OCI-M1 (cell line): ENCODE measurements at regions not wholly inside any gene's neighbourhood (a gene's known extent, or its start where the extent isn't known, plus 50 kb on each side); places are given as distances from the start of the nearest gene placed in this dataset.
"Not testable (repeated sequence)": the region's sequence is repeated elsewhere in the genome, so short reads cannot be mapped to it uniquely, and the experiment has no call there.

ENCODE experiments used
- DNase-seq: peaks from one replicate; lab custom pipeline; 2025; lab: John Stamatoyannopoulos, UW

DNA sequence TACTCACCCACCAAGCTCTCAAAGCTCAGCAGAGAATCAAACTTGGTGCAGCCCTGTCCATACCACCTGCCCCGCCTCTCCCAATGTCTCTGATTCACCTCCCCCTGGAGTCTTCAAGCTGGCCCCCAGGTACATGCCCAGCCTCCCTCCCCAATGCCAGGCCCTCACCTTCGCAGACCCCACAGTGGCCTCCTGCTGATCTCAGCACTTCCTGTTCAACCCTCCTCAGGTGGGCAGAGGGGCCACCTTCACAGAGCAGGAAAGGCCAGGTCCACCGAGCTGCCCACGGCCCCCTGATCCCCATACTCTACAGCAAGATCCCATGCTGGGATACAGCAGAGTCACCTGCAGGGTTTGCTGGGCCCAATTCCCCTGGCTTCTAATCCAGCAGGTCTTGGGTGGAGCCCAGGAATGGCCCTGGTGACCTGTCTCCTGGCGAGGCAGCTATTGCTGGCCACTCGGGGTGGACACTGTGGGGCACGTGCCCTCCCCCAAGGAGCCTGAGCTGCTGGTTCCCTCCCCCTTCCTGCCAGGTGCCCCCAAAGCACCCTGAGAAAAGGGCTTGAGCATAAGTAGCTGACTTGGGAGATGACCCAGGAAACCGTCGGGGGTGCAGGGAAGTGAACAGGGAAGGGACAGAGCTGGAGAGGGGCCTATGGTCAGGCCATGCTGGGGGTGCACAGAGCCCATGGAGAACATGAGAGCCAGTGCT, 150.7 kb downstream of the BRD1 start:
- DNase-seq, result no peak

DNA sequence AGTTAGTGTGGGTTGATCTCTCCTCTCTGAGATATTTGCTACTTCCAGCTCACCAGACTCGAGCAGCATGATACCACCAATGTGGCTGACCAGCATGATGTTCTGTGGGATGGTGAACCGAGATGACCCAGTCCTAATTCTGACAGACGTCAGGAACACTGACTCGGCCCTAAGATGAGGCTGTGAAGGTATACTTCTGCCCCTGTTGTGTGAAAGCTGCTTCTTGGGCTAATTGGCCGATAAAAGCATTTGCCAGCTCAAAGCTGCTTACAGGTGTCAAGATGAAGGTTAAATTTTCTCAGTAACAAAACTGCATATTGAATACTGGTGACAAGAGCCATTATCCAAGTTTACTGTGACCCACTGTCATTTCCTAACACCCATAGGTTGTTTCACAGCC, 151.4 kb downstream of the BRD1 start:
- DNase-seq, result no peak

DNA sequence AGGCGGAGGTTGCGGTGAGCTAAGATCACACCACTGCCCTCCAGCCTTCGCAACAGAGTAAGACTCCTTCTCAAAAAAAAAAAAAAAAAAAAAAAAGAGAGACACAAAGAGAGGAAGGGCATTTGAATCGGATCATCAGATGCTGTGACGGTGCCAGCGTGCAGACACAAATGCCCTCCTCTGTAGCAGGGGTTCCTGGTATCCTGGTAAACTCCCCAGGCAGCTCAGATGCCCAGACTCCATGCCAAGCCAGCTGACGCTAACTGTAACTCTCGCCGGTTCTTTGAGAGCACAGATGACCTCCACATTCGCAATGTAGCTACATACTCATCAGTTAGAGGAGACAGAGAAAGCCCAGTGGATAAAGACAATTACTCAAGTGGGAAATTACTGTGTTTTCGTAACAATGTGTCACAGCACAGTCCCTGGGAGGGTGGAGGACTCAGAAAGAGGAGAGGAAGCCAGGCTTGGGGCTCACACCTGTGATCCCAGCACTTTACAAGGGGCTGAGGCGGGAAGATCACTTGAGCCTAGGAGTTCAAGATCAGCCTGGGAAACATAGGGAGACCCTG, 153.1 kb downstream of the BRD1 start:
- no peak for DNase-seq

DNA sequence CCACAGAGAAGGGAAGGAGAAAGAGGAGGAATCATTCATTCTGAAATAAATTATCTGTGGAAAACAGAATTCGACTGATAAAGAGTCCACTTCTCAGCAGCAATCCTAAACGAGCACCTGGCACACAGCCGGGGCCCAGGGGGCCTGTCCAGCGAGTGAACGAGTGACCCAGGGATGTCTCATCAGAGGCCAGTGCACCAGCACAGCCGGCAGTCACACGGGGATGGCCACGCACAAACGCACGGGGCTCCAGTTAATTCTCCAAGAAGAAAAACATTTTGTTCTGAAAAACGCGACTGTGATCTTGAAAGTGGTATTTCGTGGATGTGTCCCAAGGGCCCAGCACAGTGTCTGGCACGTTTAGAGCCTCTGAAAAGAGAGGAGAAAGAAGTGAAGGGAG, 154.6 kb downstream of the BRD1 start:
- no peak for DNase-seq

DNA sequence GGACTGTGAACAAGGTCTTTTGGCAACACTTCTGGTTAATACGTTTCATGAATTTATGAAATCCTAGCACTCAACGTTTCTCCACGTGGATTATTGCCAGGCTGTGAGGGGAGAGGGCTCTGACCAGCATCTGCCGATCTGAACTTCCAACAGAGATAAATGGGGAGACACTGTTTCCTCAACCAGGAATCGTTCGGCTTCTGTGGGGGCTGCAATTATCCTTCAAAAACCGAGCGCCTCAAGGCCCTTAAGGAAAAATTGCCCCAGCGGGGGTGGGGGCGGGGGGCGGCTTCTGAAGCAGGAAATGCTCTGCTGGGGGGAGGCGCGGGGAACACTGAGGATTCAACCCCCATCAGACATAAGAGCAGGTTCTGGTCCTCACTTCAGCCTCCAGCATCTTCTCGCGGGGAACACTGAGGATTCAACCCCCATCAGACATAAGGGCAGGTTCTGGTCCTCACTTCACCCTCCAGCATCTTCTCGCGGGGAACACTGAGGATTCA, 155.6 kb downstream of the BRD1 start:
- no peak for DNase-seq

DNA sequence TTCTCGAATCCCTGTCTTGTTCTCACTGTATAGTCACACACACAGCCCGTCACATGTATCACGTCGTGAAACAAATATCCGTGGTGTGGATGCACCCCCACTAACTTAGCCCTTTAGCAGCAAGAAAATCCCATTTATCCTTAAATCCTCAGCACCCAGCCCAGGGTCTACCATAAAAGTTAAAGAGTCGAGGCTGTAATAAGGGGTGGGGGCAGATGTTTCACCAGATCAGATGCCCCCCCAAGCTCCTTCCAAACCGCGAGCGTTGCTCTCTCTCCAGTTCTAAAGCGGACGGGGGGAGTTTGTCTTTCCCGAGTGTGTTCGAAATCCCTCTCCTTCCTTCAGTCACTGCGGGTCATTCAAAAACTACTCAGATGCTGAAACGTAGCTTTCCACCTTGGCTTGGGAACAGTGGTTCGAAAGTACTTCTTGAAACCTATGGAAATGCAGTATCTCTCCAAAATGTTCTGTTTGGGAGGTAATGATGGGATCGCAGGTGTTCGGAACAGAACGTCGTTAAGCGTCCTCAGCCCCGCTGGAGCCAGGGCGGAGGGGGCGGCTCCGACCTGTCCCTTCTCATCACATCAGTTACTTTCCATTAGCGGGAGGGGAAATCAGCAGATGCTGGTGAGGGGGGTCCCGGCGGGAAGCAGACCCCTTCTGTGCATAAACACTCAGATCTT, 156.2 kb downstream of the BRD1 start:
- DNase-seq, result no peak

DNA sequence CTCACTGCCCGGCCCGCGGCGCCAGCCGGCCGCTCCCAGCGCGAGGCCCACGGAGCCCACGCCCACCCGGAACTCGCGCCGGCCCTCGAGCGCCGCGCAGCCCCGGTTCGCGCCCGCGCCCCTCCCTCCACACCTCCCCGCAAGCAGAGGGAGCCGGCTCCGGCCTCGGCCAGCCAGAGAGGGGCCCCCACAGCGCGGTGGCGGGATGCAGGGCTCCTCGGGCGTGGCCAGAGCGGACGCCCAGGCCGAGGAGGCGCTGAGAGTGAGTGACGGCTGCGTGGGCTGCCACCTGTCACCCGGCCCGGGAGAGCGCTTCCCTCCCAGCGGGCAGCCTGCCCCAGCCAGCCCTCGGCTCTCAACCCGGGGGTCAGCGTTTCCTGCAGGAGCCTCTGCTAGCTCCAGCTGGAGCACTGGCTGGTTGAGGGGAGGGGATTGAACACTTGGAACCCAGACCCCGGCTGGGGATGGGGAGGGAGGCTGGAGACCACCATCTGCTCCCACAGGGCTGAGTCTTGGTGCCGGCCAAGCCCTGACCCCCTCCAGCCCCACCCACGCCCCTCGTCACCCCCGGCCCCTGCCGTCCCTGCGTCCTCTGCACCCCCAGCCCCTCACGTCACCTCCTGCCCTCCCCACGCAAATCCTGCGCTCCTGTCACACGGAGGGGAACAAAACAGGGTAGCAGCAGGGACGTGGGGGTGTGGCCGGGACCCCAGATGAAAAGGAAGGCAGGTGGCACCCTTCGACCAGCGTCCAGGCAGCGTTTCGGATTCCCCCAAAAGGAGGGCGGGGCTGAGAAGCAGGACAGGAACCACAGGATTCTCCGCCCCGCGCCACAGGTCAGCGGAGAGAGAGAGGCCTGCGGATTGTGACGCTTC, 157.0 kb downstream of the BRD1 start:
- no peak for DNase-seq

DNA sequence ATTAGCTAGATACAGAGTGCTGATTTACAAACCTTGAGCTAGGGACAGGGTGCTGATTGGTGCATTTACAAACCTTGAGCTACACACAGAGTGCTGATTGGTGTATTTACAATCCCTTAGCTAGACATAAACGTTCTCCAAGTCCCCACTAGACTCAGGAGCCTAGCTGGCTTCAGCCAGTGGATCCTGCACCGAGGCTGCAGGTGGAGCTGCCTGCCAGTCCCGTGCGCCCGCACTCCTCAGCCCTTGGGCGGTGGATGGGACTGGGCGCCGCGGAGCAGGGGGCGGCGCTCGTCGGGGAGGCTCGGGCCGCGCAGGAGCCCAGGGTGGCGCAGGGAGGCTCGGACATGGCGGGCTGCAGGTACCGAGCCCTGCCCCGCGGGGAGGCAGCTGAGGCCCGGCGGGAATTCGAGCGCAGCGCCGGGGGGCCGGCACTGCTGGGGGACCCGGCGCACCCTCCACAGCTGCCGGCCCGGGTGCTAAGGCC, 157.7 kb downstream of the BRD1 start:
- DNase-seq, result not testable (repeated sequence)

DNA sequence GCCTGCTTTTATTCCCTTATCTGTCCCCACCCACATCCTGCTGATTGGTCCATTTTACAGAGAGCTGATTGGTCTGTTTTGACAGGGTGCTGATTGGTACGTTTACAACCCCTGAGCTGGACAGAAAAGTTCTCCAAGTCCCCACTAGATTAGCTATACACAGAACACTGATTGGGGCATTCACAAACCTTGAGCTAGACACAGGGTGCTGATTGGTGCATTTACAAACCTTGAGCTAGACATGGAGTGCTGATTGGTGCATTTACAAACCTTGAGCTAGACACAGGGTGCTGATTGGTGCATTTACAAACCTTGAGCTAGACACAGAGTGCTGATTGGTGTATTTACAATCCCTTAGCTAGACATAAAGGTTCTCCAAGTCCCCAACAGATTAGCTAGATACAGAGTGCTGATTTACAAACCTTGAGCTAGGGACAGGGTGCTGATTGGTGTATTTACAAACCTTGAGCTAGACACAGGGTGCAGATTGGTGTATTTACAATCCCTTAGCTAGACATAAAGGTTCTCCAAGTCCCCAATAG, 158.2 kb downstream of the BRD1 start:
- DNase-seq, result not testable (repeated sequence)

DNA sequence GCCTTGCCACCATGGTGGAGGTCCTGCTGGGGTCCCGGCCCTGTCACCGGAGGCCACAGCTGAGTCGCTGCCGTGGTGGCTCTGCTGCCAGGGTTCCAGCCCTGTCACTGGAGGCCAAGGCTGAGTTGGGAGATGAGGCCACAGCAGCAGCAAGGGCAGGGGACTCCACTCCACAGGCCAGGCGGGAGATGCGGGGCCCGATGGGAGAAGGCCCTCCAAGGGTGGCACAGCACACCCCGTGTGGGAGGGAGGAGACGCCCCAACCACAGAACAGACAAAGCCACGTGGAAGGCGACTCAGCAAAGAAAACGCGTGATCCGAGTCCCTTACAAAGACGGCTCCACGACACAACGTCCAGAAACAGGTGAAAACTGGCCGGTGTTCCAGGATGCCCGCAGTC, 159.3 kb downstream of the BRD1 start:
- DNase-seq, result no peak

DNA sequence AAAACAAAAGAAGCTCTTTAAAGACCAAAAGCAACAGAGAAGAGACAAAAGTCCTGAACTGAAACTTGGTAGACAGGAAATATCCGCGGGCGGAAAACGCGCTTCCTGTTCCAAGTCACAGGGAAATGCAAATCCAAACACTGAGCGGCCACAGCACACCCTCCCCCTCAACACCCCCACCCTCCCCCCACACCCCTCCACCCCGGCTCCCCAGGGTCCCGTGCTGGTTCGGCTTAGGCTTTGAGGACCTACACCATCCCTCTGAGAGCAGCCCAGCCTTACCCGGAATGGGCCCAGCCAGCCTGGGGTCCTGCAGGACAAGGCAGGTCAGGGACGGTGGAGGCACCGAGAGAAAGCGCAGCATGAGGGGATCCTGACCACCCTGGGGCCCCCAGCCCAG, 160.4 kb downstream of the BRD1 start:
- no peak for DNase-seq

DNA sequence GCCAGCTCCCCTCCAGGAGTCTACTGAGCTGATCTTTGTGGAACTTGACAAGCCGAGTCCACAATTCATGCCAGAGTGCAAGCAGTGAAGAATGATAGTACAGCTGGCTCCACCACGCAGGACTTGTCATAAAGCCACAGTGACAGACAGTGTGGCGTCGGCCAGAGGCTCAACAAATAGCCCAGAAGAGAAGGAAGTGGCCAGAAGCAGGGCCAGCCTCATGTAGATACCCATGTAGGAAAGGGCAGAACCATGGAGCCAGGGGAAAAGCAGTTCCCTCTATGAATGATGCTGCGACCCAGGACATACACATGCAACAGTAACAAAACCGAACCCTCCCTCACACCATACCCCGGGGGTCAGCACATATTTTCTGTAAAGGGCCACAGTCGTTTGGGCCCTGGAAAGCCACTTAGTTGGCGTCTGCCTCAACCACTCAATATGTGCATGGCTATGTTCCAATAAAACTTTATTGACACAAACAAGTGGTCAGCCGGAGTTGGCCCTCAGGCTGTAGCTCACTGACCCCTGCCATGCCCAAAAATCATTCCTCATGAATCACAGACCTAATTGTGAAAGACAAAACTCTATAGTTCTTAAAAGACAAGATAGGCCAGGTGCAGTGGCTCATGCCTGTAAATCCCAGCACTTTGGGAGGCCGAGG, 161.4 kb downstream of the BRD1 start:
- DNase-seq, result peak; percentile 27

DNA sequence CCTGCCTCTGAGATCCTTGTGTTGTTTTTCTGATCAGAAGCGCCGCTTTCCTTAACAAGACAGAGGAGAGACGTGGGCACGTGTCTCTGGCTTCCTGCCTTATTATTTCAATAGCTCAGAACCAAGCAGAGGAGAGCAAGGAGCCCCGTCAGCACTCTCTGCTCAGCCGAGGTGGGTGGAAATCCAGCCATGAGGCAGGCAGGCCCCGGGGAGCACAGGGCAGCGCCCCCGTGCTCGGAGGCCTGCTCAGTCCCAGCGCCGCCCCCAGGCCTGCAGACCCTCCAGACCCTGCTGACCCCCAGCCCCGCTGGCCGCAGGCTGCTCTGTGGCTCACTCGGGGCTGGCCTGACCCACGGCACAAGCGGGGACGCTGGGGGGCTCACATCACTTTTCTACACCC, 162.8 kb downstream of the BRD1 start:
- no peak for DNase-seq

DNA sequence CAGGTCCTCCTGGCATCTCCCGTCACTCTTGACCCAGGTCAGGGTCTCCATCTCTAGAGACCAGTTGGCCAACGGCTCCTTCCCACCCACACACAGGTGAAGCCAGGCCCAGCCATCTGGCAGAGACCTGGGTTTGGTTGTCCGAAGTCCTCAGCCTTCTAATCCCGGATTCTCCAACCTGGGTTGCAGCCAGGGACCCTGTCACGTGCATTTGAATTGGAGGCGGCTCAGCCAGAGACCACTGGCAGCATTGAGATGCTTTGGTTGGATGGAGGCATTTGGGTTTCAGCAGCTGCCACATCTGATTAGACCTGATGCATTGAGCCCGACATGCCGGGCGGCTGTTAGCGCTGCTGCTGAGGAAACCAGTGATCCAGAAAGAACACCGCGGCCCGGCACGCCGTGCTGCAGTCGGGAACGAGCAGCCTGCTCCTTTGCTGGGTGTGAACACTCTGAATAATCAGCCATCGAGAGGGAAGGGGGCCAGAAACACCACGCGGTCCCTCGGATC, 163.2 kb downstream of the BRD1 start:
- DNase-seq, result no peak

DNA sequence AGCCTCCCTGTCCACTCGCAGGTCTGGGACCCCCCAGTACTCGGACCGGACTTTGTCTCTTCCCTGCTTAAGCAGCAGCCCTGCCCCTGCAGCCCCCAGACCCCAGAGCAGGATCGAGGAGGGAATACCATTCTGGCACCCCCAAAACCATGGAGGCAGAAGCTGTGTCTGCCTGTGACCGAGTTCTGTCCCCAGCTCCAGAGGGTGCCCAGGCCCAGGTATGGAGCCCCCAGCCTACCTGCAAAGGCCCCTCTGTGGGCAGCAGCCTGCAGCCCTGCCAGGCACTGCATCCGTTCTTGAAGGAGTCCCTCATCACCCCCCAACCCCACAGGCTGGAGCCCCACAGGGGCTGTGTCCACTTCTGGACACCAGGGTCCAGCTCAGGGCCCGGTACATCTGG, 163.8 kb downstream of the BRD1 start:
- DNase-seq, result no peak

DNA sequence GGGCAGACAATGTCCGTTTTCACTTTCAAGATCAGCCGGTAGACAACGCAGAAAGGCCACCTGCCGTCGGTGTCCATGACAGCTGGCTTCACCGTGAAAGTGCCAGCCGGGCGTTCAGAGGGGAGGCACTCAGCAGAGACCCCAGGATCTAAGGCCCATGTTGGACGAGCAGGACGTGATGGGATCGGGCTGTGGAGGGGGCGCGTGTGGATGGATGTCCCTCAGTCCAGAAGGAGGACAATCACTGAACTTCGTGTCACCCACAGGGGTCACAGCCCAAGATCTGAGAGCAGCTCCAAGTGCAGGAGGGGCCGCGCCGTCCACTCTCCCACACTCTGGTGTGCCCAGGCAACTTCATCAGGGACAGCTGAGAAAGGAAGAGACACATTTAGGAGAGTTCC, 164.4 kb downstream of the BRD1 start:
- no peak for DNase-seq

DNA sequence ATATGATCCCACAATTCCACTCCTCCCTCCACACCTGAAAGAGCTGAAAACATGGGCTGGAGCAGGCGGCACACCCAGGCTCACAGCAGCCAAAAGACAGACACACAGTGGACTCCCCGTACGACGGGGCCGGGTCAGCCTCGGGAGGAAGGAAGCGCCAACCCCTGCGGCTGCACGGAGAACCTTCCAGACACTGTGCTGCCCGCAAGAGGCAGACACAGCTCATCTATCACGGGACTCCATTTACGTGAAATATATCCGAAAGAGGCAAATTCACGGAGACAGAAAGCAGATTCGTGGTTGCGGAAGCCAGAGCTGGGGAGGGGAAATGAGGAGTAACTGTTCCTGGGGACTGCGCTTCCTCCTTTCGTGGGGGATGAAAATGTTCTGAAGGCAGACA, 165.0 kb downstream of the BRD1 start:
- no peak for DNase-seq

DNA sequence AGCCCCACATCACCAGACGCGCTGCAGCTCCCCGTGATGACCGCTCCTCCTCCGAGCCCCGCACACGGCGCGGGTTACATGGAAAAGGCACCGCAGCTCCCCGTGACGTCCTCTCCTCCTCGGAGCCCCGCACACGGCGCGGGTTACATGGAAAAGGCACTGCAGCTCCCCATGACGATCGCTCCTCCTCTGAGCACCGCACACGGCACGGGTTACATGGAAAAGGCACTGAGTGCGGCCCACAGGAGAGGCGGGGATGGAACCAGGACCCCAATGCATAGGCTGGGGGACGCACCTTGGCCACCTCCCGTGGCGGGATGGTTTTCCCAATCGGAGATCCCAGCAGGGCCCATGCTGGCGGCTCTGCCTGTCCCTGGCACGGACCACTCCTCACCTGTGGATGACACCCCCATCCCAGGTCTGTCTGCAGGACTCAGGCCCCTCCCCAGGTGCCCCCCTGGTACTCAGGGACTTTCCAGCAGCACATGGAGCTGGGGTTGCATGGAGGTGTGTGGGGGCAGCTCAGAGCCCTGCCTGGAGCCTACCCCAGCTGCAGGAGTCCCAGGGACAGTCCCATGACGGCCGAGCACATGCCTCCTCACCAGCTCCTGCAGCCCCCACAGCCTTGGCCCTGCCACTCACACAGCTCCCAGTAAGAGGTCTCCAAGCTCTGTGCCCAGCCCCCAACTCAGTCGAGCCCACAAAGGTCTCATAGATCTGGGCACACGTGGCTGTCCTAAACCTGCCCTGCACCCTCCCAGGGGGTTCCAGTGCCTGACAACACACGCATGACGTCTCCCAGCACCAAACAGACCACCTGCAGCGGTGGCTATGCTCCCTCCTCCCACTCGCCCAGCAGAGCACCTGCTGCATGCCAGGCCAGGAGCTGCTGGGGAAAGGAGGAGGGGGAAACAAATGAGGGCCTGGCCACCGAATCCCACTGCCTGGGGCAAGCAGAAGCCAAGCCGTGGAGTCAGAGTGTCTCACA, 166.6 kb downstream of the BRD1 start:
- no peak for DNase-seq

DNA sequence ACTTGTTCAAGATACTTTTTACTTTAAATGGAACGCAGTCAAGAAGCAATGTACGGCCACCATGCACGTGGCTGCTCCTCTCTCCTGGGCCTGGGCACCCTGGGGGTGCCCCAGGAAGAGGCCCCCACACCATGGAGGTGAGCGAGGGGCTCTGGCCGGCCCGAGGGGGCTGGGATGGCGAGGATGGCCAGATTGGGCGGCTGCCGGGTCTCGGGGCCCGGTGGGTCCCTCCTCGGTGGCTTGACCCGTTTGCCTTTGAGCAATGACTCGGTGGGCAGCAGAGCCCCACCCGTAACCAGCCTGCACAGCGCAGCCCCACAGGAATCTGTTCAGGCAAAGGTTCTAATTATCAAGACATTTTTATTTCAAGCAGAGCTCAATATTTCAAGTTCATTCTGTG, 167.4 kb downstream of the BRD1 start:
- DNase-seq, result no peak

DNA sequence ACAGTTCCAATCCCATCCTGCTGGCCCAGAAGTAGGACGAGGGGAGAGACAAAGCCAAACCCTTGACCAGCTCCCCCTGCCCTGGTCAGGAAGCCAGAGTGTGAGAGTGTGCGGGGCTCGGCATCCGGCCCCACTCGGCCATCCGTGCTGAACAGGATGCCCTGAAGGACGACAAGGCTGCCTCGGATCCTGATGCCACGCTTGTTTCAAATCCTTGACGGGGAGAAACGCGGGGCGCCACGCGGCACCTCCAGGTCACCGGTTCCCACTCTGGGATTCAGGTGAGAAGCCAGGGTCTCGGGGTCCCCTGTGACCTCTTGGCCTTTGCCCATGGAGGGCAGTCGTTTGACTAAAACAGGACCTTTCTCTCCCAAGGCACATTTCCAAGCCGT, 167.8 kb downstream of the BRD1 start:
- no peak for DNase-seq
